H1 (cell line): ENCODE measurements at regions not wholly inside any gene's neighbourhood (a gene's known extent, or its start where the extent isn't known, plus 50 kb on each side); places are given as distances from the start of the nearest gene placed in this dataset.

Source experiments
- CTCF ChIA-PET: fragments of 300-600 bp; sonication (Branson Sonifier 250); formaldehyde crosslinking; loops from one replicate; lab custom pipeline; 2021; ENCODE audit not compliant: partially characterized antibody; lab: Charles Lee
- POLR2A ChIA-PET: fragments of 300-600 bp; sonication (Branson Sonifier 250); formaldehyde crosslinking; loops from one replicate; lab custom pipeline; 2021; ENCODE audit warnings: inconsistent platforms; ENCODE audit not compliant: partially characterized antibody; lab: Charles Lee
- DNase-seq, 2 experiments: peaks; one replicate each; pipeline versions ENCODE4 v3.0.0 to v3.0.0-alpha.2; 2010 to 2022; ENCODE audit warnings: low spot score in 2 of 2, low read depth in 1 of 2, mixed read lengths in 1 of 2
- FAIRE-seq: peaks from 2 replicates; lab custom pipeline; 2011; peaks lifted over from hg19 to GRCh38; lab: Jason Lieb, UNC
- H2AFZ ChIP-seq: 2 replicates; pipeline ENCODE4 v1.8.1; 2012; ENCODE audit warnings: low read length, inconsistent platforms
- H2AK5ac ChIP-seq: 2 replicates; pipeline ENCODE4 v1.6.1; 2013; ENCODE audit warnings: low read depth, low read length
- H2BK120ac ChIP-seq: replicated peaks from 2 replicates; pipeline ENCODE3; 2013; ENCODE audit warnings: low read depth, low read length, inconsistent platforms
- H2BK12ac ChIP-seq: 2 replicates; pipeline ENCODE4 v1.6.1; 2013; ENCODE audit warnings: low read depth, low read length
- H2BK15ac ChIP-seq: 2 replicates; pipeline ENCODE4 v1.6.1; 2013; ENCODE audit warnings: low read length
- H2BK20ac ChIP-seq: 2 replicates; pipeline ENCODE4 v1.6.1; 2013; ENCODE audit warnings: low read length
- H2BK5ac ChIP-seq: 2 replicates; pipeline ENCODE4 v1.6.1; 2013; ENCODE audit warnings: low read depth, low read length
- H3K14ac ChIP-seq: 2 replicates; pipeline ENCODE4 v1.6.1; 2013; ENCODE audit warnings: inconsistent platforms; ENCODE audit not compliant: insufficient read length
- H3K18ac ChIP-seq: 2 replicates; pipeline ENCODE4 v1.6.1; 2013; ENCODE audit warnings: low read length; ENCODE audit errors: extremely low read depth
- H3K23ac ChIP-seq: 2 replicates; pipeline ENCODE4 v1.6.1; 2013; ENCODE audit warnings: inconsistent platforms; ENCODE audit not compliant: insufficient read length
- H3K23me2 ChIP-seq: 2 replicates; pipeline ENCODE4 v1.6.1; 2013; ENCODE audit warnings: low read depth, low read length
- H3K27ac ChIP-seq: 2 replicates; pipeline ENCODE4 v1.6.1; 2011; ENCODE audit warnings: low read depth, low read length, inconsistent platforms
- H3K27me3 ChIP-seq, 4 experiments: replicated peaks in 1 of 4; 1 replicate in 1 of 4; 2 replicates in 3 of 4; pipeline versions ENCODE4 v1.6.1 to v1.8.1; 2011 to 2013; ENCODE audit warnings: low read length in 3 of 4, mild to moderate bottlenecking in 3 of 4, inconsistent platforms in 2 of 4, mixed read lengths in 2 of 4, moderate library complexity in 1 of 4; ENCODE audit not compliant: control insufficient read depth in 3 of 4, insufficient read depth in 3 of 4; ENCODE audit errors: extremely low read depth in 1 of 4
- H3K36me3 ChIP-seq, 4 experiments: 2 replicates each; pipeline versions ENCODE4 v1.6.1 to v1.8.1; 2011 to 2013; ENCODE audit warnings: mild to moderate bottlenecking in 4 of 4, low read length in 3 of 4, moderate library complexity in 2 of 4, control low read depth in 1 of 4, inconsistent platforms in 1 of 4; ENCODE audit not compliant: insufficient read depth in 4 of 4, control insufficient read depth in 2 of 4
- H3K4ac ChIP-seq: replicated peaks from 2 replicates; pipeline ENCODE3; 2013; ENCODE audit warnings: low read length, low read depth, mixed read lengths, inconsistent platforms; ENCODE audit not compliant: insufficient read length
- H3K4me1 ChIP-seq, 4 experiments: replicated peaks in 1 of 4; 1 replicate in 1 of 4; 2 replicates in 3 of 4; pipeline versions ENCODE4 v1.6.1 to v1.8.1; 2011 to 2013; ENCODE audit warnings: low read length in 3 of 4, inconsistent platforms in 2 of 4, mixed read lengths in 1 of 4; ENCODE audit not compliant: insufficient read depth in 4 of 4, control insufficient read depth in 3 of 4
- H3K4me2 ChIP-seq, 2 experiments: 2 replicates each; pipeline versions ENCODE4 v1.6.1 to v1.8.1; 2011 to 2013; ENCODE audit warnings: low read depth in 2 of 2, low read length in 2 of 2, control low read depth in 1 of 2, inconsistent platforms in 1 of 2, mild to moderate bottlenecking in 1 of 2; ENCODE audit not compliant: insufficient read depth in 1 of 2
- H3K4me3 ChIP-seq, 4 experiments: fragments of 200-600, 300-600 bp in 1 of 4; sonication (generic), shearing (Covaris generic), sonication (Bioruptor Twin) in 1 of 4; 2 replicates each; pipeline versions ENCODE4 v1.5.1 to v1.8.1; 2011 to 2016; ENCODE audit warnings: low read length in 4 of 4, low read depth in 3 of 4, control low read depth in 2 of 4, inconsistent platforms in 2 of 4, mild to moderate bottlenecking in 2 of 4, mixed read lengths in 1 of 4, moderate library complexity in 1 of 4; ENCODE audit not compliant: insufficient read depth in 2 of 4; ENCODE audit errors: extremely low read depth in 1 of 4
- H3K56ac ChIP-seq: replicated peaks from 2 replicates; pipeline ENCODE3; 2013; ENCODE audit warnings: low read depth, mild to moderate bottlenecking, mixed read lengths, low read length, inconsistent platforms; ENCODE audit not compliant: insufficient read length
- H3K79me1 ChIP-seq: 2 replicates; pipeline ENCODE4 v1.6.1; 2013; ENCODE audit warnings: low read depth, low read length, control low read depth
- H3K79me2 ChIP-seq, 2 experiments: 2 replicates each; pipeline versions ENCODE4 v1.6.1 to v1.8.1; 2012 to 2013; ENCODE audit warnings: low read length in 2 of 2, mild to moderate bottlenecking in 2 of 2, inconsistent platforms in 1 of 2; ENCODE audit not compliant: insufficient read depth in 2 of 2, control insufficient read depth in 1 of 2
- H3K9ac ChIP-seq, 4 experiments: replicated peaks in 1 of 4; 1 replicate in 1 of 4; 2 replicates in 3 of 4; pipeline versions ENCODE4 v1.6.1 to v1.8.1; 2011 to 2013; ENCODE audit warnings: low read depth in 3 of 4, low read length in 3 of 4, control low read depth in 2 of 4, mild to moderate bottlenecking in 2 of 4, moderate library complexity in 2 of 4, inconsistent platforms in 1 of 4; ENCODE audit errors: extremely low read depth in 1 of 4
- H3K9me3 ChIP-seq, 2 experiments: 2 replicates each; pipeline versions ENCODE4 v1.6.1 to v1.8.1; 2012 to 2013; ENCODE audit warnings: mild to moderate bottlenecking in 2 of 2, moderate library complexity in 2 of 2, control low read depth in 1 of 2, inconsistent platforms in 1 of 2, low read depth in 1 of 2, low read length in 1 of 2, mixed read lengths in 1 of 2; ENCODE audit not compliant: insufficient read depth in 2 of 2
- H4K20me1 ChIP-seq, 2 experiments: replicated peaks in 1 of 2; 2 replicates each; pipeline versions ENCODE3 to v1.8.1; 2011 to 2013; ENCODE audit warnings: inconsistent platforms in 2 of 2, low read length in 2 of 2, mild to moderate bottlenecking in 1 of 2; ENCODE audit not compliant: insufficient read depth in 2 of 2, control insufficient read depth in 1 of 2
- H4K5ac ChIP-seq: 2 replicates; pipeline ENCODE4 v1.6.1; 2013; ENCODE audit warnings: low read length, low read depth, mixed read lengths, inconsistent platforms; ENCODE audit not compliant: insufficient read length
- H4K8ac ChIP-seq: 2 replicates; pipeline ENCODE4 v1.8.0; 2013; ENCODE audit warnings: mild to moderate bottlenecking, moderate library complexity, low read length, inconsistent platforms; ENCODE audit not compliant: insufficient read depth; ENCODE audit errors: extremely low read depth
- H4K91ac ChIP-seq: replicated peaks from 2 replicates; pipeline ENCODE3; 2013; ENCODE audit warnings: low read length, mixed read lengths, inconsistent platforms; ENCODE audit not compliant: insufficient read length
- ATF3 ChIP-seq: IDR thresholded peaks from 2 replicates; pipeline ENCODE4 v1.6.1; 2011; ENCODE audit warnings: low read depth, mild to moderate bottlenecking, low read length; ENCODE audit not compliant: insufficient read depth
- BACH1 ChIP-seq: IDR thresholded peaks from 2 replicates; pipeline ENCODE4 v1.6.1; 2012; ENCODE audit warnings: low read length, improper control_type of control experiment
- CHD1 ChIP-seq: IDR thresholded peaks from 2 replicates; pipeline ENCODE4 v1.6.1; 2012; ENCODE audit warnings: low read depth, low read length, improper control_type of control experiment
- CREB1 ChIP-seq: IDR thresholded peaks from 2 replicates; pipeline ENCODE4 v1.6.1; 2012; ENCODE audit warnings: inconsistent platforms
- EZH2 ChIP-seq: fragments of 200-600 bp; sonication (generic); IDR thresholded peaks from 2 replicates; pipeline ENCODE4 v1.7.1; 2012; ENCODE audit warnings: low read depth, mild to moderate bottlenecking, moderate library complexity, low read length, inconsistent platforms; ENCODE audit not compliant: severe bottlenecking
- KDM1A ChIP-seq: fragments of 200-600, 300-600 bp; sonication (generic); IDR thresholded peaks from 2 replicates; pipeline ENCODE4 v1.7.1; 2016; ENCODE audit warnings: mild to moderate bottlenecking, low read length, borderline replicate concordance
- MAX ChIP-seq: IDR thresholded peaks from 2 replicates; pipeline ENCODE4 v1.6.1; 2012; ENCODE audit warnings: inconsistent platforms
- POU5F1 ChIP-seq: IDR thresholded peaks from 2 replicates; pipeline ENCODE4 v1.6.1; 2011; ENCODE audit warnings: low read depth, mild to moderate bottlenecking, low read length, moderate library complexity
- RAD21 ChIP-seq, 2 experiments: IDR thresholded peaks in 1 of 2; conservative IDR thresholded peaks in 1 of 2; 2 replicates each; pipeline ENCODE4 v1.6.1; 2011; ENCODE audit warnings: low read depth in 2 of 2, low read length in 2 of 2, improper control_type of control experiment in 1 of 2, inconsistent platforms in 1 of 2, mild to moderate bottlenecking in 1 of 2, moderate library complexity in 1 of 2
- RFX5 ChIP-seq: IDR thresholded peaks from 2 replicates; pipeline ENCODE4 v1.6.1; 2011; ENCODE audit warnings: low read depth, low read length, improper control_type of control experiment, borderline replicate concordance
- RXRA ChIP-seq: IDR thresholded peaks from 2 replicates; pipeline ENCODE4 v1.6.1; 2011; ENCODE audit warnings: low read depth, mild to moderate bottlenecking, low read length, moderate library complexity; ENCODE audit not compliant: insufficient read depth
- SIRT6 ChIP-seq: IDR thresholded peaks from one replicate; pipeline ENCODE4 v1.7.1; 2012; ENCODE audit warnings: low read length, inconsistent platforms
- SP4 ChIP-seq: IDR thresholded peaks from 2 replicates; pipeline ENCODE4 v1.6.1; 2012; ENCODE audit warnings: low read length, inconsistent platforms
- SUZ12 ChIP-seq: fragments of 200-600 bp; sonication (generic); IDR thresholded peaks from 2 replicates; pipeline ENCODE4 v1.6.1; 2012; ENCODE audit warnings: mild to moderate bottlenecking, inconsistent platforms, low read length, moderate library complexity, mixed read lengths
- TAF1 ChIP-seq: IDR thresholded peaks from 2 replicates; pipeline ENCODE4 v1.6.1; 2011; ENCODE audit warnings: mild to moderate bottlenecking, low read depth, low read length
- WGBS, 2 experiments: shearing (Covaris generic) in 1 of 2; methylation state at CpG; one replicate each; pipeline versions ENCODE4 v1.1.6 to v1.1.7; 2013 to 2015; ENCODE audit warnings: low lambda C conversion rate in 2 of 2, mixed read lengths in 2 of 2, inconsistent platforms in 1 of 2, low coverage in 1 of 2, missing lambda C conversion rate in 1 of 2; ENCODE audit not compliant: insufficient replicate concordance in 2 of 2, insufficient coverage in 1 of 2, insufficient read length in 1 of 2; ENCODE audit errors: extremely low coverage in 1 of 2, missing lambda C conversion rate in 1 of 2; 5-methylcytosine and 5-hydroxymethylcytosine counted together

- ChIA-PET POLR2A (no interaction called here), CTCF (interaction anchor here (1.2 kb wide), 1 partner anchor 162 kb away, joined by 3 read pairs; the partner anchor contains the start of gene APP)
- H3K27ac ChIP-seq: no peak overlapping the region
- H3K4me2 ChIP-seq: no peak overlapping the region
- no peak overlapping the region for H3K4ac ChIP-seq
- no peak overlapping the region for H2AFZ ChIP-seq
- 0 out of 2 replicates have a peak overlapping the region, but pooled peaks have one; percentile 27 for H2BK12ac ChIP-seq
- H4K8ac ChIP-seq: no peak overlapping the region
- H2BK15ac ChIP-seq: no peak overlapping the region
- H3K4me3 ChIP-seq: no peak overlapping the region
- no peaks in the 10 kb centered on the region for H3K79me2 ChIP-seq
- H2BK5ac ChIP-seq: no peak overlapping the region
- H2AK5ac ChIP-seq: no peak overlapping the region
- H3K23ac ChIP-seq: no peak overlapping the region
- H3K4me1 ChIP-seq: peaks cover 0 to 3% (median 1%) of the 10 kb centered on the region in 4 experiments; a peak in 2 of 7 replicates
- H3K14ac ChIP-seq: no peak overlapping the region
- H4K5ac ChIP-seq: no peak overlapping the region
- 96% methylated on average over 4 of the region's 4 CpGs; no CpG with 5 or more reads in 1 of the 2 experiments for WGBS, 2 experiments
- no peak overlapping the region for H3K18ac ChIP-seq
- no peak overlapping the region for H2BK20ac ChIP-seq
- no peaks in the 10 kb centered on the region for H3K79me1 ChIP-seq
- H3K27me3 ChIP-seq: no peaks in the 10 kb centered on the region
- no peak overlapping the region for H2BK120ac ChIP-seq
- H3K56ac ChIP-seq: no peak overlapping the region
- no peak for FAIRE-seq
- no peak overlapping the region for H3K9ac ChIP-seq
- H3K23me2 ChIP-seq: no peaks in the 10 kb centered on the region
- H4K20me1 ChIP-seq: no peaks in the 10 kb centered on the region
- H3K36me3 ChIP-seq: no peaks in the 10 kb centered on the region
- H3K9me3 ChIP-seq: no peaks in the 10 kb centered on the region
- H4K91ac ChIP-seq: no peak overlapping the region
- DNase-seq: no peak
- TF ChIP-seq RAD21 (IDR thresholded peaks at IDR 0.05 in 1 of 2, conservative IDR thresholded peaks at IDR 0.05 in 1 of 2; ENCODE audit: low read depth in 2 of 2, low read length in 2 of 2) (no peak), SUZ12 (no peak), TAF1 (no peak), MAX (no peak), KDM1A (no peak), SIRT6 (no peak), ATF3 (no peak), EZH2 (no peak), POU5F1 (no peak), RXRA (no peak), BACH1 (no peak), CHD1 (no peak), SP4 (no peak), RFX5 (no peak), CREB1 (no peak)
These were observed 162.3 kb upstream of the APP start for GRCh38 chr21:26332867-26333266.
